Thyroid gland (tissue), 4 donors: ENCODE measurements at regions not wholly inside any gene's neighbourhood (a gene's known extent, or its start where the extent isn't known, plus 50 kb on each side); places are given as distances from the start of the nearest gene placed in this dataset.

ENCODE experiments used
- CTCF ChIP-seq, 6 experiments: fragments of 200-600 bp in 3 of 6; fragments of 450-650 bp in 3 of 6; sonication (generic) in 3 of 6; IDR thresholded peaks; one replicate each; pipeline ENCODE4 v1.5.1; 2016 to 2019; ENCODE audit warnings: antibody characterized with exemption in 6 of 6, mild to moderate bottlenecking in 2 of 6, inconsistent platforms in 1 of 6, moderate library complexity in 1 of 6
- POLR2A ChIP-seq, 2 donors: fragments of 450-650 bp; IDR thresholded peaks; one replicate each; pipeline ENCODE4 v1.6.1; 2017; ENCODE audit warnings: antibody characterized with exemption in 2 of 2, mild to moderate bottlenecking in 2 of 2, moderate library complexity in 1 of 2

DNA sequence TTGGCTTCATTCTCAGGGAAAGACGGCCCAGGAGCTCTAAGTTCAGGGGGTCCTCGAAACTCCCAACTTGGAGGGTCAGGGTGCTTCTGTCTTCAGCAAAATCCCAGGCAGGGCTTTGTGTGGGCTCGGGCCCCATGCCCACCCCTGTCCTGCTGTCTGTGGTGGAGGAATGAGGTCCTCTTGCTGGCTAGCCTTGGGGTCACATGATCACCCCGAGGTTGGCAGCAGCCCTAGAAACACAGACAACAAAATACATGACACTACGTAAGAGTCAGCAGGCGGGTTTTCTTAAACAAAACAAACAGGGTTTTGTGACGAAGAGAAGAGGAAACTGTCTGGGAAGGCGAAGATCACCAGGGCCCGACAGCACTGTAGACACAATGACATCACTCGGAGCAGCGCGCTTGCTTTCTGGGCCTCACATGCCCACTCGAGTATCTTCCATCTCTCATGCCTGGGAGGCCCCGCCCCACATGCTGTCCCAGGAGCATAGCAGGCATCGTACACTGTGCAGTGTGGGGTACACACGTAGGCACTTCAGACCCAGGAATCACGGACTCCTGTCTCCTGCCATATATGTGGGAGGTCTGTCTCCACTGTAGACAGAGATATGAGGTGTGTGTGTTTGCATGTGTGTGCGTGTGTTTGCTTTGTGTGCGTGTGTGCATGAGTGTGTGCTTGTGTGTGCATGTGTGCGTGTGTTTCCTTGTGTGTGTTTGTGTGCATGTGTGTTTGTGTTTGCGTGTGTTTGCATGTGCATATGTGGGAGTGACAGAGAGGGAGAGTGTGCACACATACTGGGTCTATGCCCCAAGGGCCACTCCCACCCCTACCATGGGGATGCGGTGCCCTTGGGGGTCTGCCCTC is 94.7 kb downstream of the SIK1 start:
- TF ChIP-seq CTCF (IDR thresholded peaks at IDR 0.05) = no peak
- peak in 1 of 2 donors; percentile 14 for TF ChIP-seq POLR2A (IDR thresholded peaks at IDR 0.05)
